ENCODE measurements at regions not wholly inside any gene's neighbourhood (a gene's known extent, or its start where the extent isn't known, plus 50 kb on each side); places are given as distances from the start of the nearest gene placed in this dataset.

DNA sequence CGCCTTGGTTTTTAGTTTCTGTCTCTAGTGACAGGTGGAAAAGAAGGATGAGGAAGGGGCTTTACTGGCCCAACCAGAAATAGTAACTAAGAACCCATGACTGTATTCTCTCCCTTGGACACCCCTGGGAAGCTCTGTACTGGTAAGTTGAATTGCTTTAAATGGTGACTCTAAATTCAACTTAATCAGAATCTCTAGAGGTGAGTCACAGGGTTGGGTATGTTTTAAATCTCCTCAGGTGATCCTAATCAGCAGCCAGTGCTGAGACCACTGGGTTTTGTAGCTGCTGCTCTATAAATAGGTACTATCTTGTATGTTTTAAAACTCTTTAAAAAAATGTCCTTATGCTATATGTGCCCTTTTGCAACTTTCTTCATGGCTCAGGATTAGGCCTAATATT lies 314.0 kb upstream of the ECI2 start:
- no peak overlapping the region for H3K4me3 ChIP-seq (ENCODE audit: low read depth, low read length)
- no peak for DNase-seq (ENCODE audit: low read depth)
- TF ChIP-seq, protein P1, sequence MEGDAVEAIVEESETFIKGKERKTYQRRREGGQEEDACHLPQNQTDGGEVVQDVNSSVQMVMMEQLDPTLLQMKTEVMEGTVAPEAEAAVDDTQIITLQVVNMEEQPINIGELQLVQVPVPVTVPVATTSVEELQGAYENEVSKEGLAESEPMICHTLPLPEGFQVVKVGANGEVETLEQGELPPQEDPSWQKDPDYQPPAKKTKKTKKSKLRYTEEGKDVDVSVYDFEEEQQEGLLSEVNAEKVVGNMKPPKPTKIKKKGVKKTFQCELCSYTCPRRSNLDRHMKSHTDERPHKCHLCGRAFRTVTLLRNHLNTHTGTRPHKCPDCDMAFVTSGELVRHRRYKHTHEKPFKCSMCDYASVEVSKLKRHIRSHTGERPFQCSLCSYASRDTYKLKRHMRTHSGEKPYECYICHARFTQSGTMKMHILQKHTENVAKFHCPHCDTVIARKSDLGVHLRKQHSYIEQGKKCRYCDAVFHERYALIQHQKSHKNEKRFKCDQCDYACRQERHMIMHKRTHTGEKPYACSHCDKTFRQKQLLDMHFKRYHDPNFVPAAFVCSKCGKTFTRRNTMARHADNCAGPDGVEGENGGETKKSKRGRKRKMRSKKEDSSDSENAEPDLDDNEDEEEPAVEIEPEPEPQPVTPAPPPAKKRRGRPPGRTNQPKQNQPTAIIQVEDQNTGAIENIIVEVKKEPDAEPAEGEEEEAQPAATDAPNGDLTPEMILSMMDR (IDR thresholded peaks at IDR 0.05; ENCODE audit: insufficient read depth, low read depth, low read length, missing control alignments) = no peak

DNA sequence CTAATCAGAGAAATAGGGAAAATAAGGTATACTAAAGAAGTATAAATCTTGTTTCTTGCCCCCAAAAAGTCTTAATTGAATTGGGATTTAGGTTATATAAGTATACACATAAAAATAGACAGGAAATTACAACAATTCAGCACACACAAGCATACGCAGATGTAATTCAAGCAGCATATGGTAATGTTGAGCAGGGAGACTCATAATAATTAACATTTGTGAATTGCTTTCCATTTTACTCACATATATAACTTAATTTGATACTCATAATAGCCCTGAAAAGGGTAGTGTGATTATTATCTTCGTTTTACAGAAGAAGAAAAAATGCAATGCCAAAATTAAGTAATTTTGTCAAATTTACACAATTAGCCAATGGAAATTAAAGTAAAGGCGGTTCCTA lies 313.5 kb upstream of the ECI2 start:
- TF ChIP-seq, protein P1 (IDR thresholded peaks at IDR 0.05; ENCODE audit: insufficient read depth, low read depth, low read length, missing control alignments) = no peak
- H3K4me3 ChIP-seq (ENCODE audit: low read depth, low read length) = no peak overlapping the region
- no peak for DNase-seq (ENCODE audit: low read depth)

- TF ChIP-seq, protein P1 (IDR thresholded peaks at IDR 0.05; ENCODE audit: insufficient read depth, low read depth, low read length, missing control alignments) = no peak
- no peak for DNase-seq (ENCODE audit: low read depth)
- H3K4me3 ChIP-seq (ENCODE audit: low read depth, low read length) = no peak overlapping the region
Measured at GRCh38 chr6:4447639-4448330, 312.4 kb upstream of the ECI2 start.

GRCh38 chr6:4446982-4447381 lies 311.6 kb upstream of the ECI2 start:
- TF ChIP-seq, protein P1 (IDR thresholded peaks at IDR 0.05; ENCODE audit: insufficient read depth, low read depth, low read length, missing control alignments) = no peak
- peak; percentile 34 for DNase-seq (ENCODE audit: low read depth)
- no peak overlapping the region for H3K4me3 ChIP-seq (ENCODE audit: low read depth, low read length)

- no peak for DNase-seq (ENCODE audit: low read depth)
- no peak overlapping the region for H3K4me3 ChIP-seq (ENCODE audit: low read depth, low read length)
- TF ChIP-seq, protein P1 (IDR thresholded peaks at IDR 0.05; ENCODE audit: insufficient read depth, low read depth, low read length, missing control alignments) = no peak
Measured at GRCh38 chr6:4441981-4442434, 306.6 kb upstream of the ECI2 start.

GRCh38 chr6:4439159-4439558 lies 303.8 kb upstream of the ECI2 start:
- TF ChIP-seq, protein P1 (IDR thresholded peaks at IDR 0.05; ENCODE audit: insufficient read depth, low read depth, low read length, missing control alignments) = no peak
- no peak for DNase-seq (ENCODE audit: low read depth)
- no peak overlapping the region for H3K4me3 ChIP-seq (ENCODE audit: low read depth, low read length)

GRCh38 chr6:4437342-4437741 lies 302.0 kb upstream of the ECI2 start:
- H3K4me3 ChIP-seq (ENCODE audit: low read depth, low read length) = no peak overlapping the region
- DNase-seq (ENCODE audit: low read depth) = no peak
- TF ChIP-seq, protein P1 (IDR thresholded peaks at IDR 0.05; ENCODE audit: insufficient read depth, low read depth, low read length, missing control alignments) = no peak

Data from GM12865 (cell line).